Endothelial cell of umbilical vein (primary cell): ENCODE measurements at regions not wholly inside any gene's neighbourhood (a gene's known extent, or its start where the extent isn't known, plus 50 kb on each side); places are given as distances from the start of the nearest gene placed in this dataset.

Experiments
- EZH2 ChIP-seq: IDR thresholded peaks from 2 replicates; pipeline ENCODE4 v1.6.1; 2012; ENCODE audit warnings: borderline replicate concordance, low read depth, mild to moderate bottlenecking, moderate library complexity, low read length, inconsistent platforms; ENCODE audit not compliant: severe bottlenecking
- POLR2AphosphoS5 ChIP-seq: IDR thresholded peaks from 2 replicates; pipeline ENCODE4 v1.6.1; 2012; ENCODE audit warnings: low read depth, mild to moderate bottlenecking, control low read depth, low read length, moderate library complexity; ENCODE audit not compliant: insufficient read depth
- TF ChIP-seq, protein P1 (sequence below), 2 donors: IDR thresholded peaks; 1 replicate in 1 of 2; 2 replicates in 1 of 2; pipeline ENCODE4 v1.5.1; 2011; ENCODE audit warnings: low read length in 2 of 2, mild to moderate bottlenecking in 2 of 2, moderate library complexity in 2 of 2, control low read depth in 1 of 2, inconsistent platforms in 1 of 2, low read depth in 1 of 2; ENCODE audit not compliant: insufficient read depth in 1 of 2; ENCODE audit errors: extremely low read depth in 1 of 2

DNA sequence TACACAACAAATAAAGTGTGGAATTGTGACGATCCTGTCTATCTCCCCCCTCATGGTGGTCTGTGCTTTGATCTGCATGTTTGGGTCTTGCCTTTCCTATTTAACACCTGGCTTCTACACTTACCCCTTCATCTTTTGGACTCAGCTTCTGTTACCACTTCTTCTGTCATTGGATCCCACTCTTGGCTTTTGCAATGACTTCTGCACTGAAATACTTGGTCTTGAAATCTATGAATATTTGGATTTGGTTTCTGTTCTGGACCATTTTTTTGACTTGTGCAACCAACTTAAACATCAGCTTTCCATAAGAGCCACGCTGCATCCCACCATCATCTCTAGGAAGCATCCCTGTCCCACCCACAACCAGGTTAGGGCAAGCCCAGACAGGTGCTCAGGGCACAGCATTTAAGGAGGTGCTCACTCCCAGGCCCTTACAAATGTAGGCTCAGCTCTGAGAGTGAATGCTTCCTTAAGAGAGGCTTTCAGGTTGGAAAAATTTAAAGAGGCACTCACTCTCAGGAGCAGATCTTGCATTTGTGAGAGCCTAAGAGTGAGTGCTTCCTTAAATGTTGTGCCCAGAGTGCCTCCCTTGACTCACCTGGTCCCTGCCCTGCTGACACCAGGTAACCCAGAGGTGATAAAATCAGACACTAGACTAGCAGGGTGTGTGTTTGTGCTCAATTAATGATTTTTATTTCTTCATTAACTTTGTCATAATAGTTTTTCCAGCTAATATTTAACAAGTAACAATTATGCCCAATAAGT is 124.5 kb upstream of the SH3BP4 start:
- TF ChIP-seq, protein P1, sequence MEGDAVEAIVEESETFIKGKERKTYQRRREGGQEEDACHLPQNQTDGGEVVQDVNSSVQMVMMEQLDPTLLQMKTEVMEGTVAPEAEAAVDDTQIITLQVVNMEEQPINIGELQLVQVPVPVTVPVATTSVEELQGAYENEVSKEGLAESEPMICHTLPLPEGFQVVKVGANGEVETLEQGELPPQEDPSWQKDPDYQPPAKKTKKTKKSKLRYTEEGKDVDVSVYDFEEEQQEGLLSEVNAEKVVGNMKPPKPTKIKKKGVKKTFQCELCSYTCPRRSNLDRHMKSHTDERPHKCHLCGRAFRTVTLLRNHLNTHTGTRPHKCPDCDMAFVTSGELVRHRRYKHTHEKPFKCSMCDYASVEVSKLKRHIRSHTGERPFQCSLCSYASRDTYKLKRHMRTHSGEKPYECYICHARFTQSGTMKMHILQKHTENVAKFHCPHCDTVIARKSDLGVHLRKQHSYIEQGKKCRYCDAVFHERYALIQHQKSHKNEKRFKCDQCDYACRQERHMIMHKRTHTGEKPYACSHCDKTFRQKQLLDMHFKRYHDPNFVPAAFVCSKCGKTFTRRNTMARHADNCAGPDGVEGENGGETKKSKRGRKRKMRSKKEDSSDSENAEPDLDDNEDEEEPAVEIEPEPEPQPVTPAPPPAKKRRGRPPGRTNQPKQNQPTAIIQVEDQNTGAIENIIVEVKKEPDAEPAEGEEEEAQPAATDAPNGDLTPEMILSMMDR (IDR thresholded peaks at IDR 0.05; ENCODE audit: extremely low read depth in 1 of 2, insufficient read depth in 1 of 2, low read depth in 1 of 2, low read length in 2 of 2), result no peak
- no peak for TF ChIP-seq POLR2AphosphoS5
- no peak for TF ChIP-seq EZH2
